OCI-LY1 (cell line): ENCODE measurements at regions not wholly inside any gene's neighbourhood (a gene's known extent, or its start where the extent isn't known, plus 50 kb on each side); places are given as distances from the start of the nearest gene placed in this dataset.

Source experiments
- H2AFZ ChIP-seq: fragments of 200-600 bp; sonication (generic), shearing (Covaris generic); 2 replicates; pipeline ENCODE4 v1.6.0; 2014; ENCODE audit warnings: antibody characterized with exemption, mild to moderate bottlenecking, low read length
- H3F3A ChIP-seq: fragments of 200-600 bp; sonication (generic), shearing (Covaris generic); 2 replicates; pipeline ENCODE4 v1.6.0; 2014; ENCODE audit warnings: mild to moderate bottlenecking, antibody characterized with exemption, low read length, moderate library complexity; ENCODE audit not compliant: insufficient read depth
- H3K27ac ChIP-seq: fragments of 200-600 bp; sonication (generic); 2 replicates; pipeline ENCODE4 v1.5.1; 2014; ENCODE audit warnings: low read length, mixed run types, mild to moderate bottlenecking, low read depth; ENCODE audit not compliant: poor library complexity, severe bottlenecking
- H3K27me3 ChIP-seq: fragments of 200-600 bp; sonication (generic); 2 replicates; pipeline ENCODE4 v1.6.0; 2014; ENCODE audit warnings: antibody characterized with exemption, mild to moderate bottlenecking, low read length, moderate library complexity; ENCODE audit not compliant: insufficient read depth
- H3K36me3 ChIP-seq: fragments of 200-600 bp; sonication (generic); 2 replicates; pipeline ENCODE4 v1.6.1; 2014; ENCODE audit warnings: mild to moderate bottlenecking, antibody characterized with exemption, low read length, moderate library complexity, mixed read lengths; ENCODE audit not compliant: insufficient read depth
- H3K4me1 ChIP-seq: fragments of 200-600 bp; sonication (generic); 2 replicates; pipeline ENCODE4 v1.5.1; 2014; ENCODE audit warnings: mild to moderate bottlenecking, low read length, moderate library complexity; ENCODE audit not compliant: insufficient read depth, severe bottlenecking
- H3K4me2 ChIP-seq: fragments of 200-600 bp; sonication (generic), shearing (Covaris generic); 2 replicates; pipeline ENCODE4 v1.6.1; 2014; ENCODE audit warnings: low read length
- H3K4me3 ChIP-seq: fragments of 200-600 bp; sonication (generic); 2 replicates; pipeline ENCODE4 v1.5.1; 2014; ENCODE audit warnings: low read length, low read depth, mild to moderate bottlenecking, mixed read lengths; ENCODE audit not compliant: poor library complexity, severe bottlenecking
- H3K79me2 ChIP-seq: fragments of 200-600 bp; shearing (Covaris generic); 2 replicates; pipeline ENCODE4 v1.6.1; 2016; ENCODE audit warnings: mixed run types, low read length, mixed read lengths; ENCODE audit not compliant: insufficient read depth
- H3K9ac ChIP-seq: fragments of 200-600 bp; sonication (generic), shearing (Covaris generic); 2 replicates; pipeline ENCODE4 v1.6.1; 2014; ENCODE audit warnings: mild to moderate bottlenecking, low read length, mixed read lengths
- H3K9me2 ChIP-seq: fragments of 200-600 bp; sonication (generic), shearing (Covaris generic); 2 replicates; pipeline ENCODE4 v1.6.1; 2014; ENCODE audit warnings: low read depth, mild to moderate bottlenecking, low read length, mixed read lengths
- H3K9me3 ChIP-seq: fragments of 200-600 bp; shearing (Covaris generic); 2 replicates; pipeline ENCODE4 v1.6.1; 2014; ENCODE audit warnings: low read length, mixed read lengths
- H4K20me1 ChIP-seq: fragments of 200-600 bp; sonication (generic), shearing (Covaris generic); 2 replicates; pipeline ENCODE4 v1.6.0; 2016; ENCODE audit warnings: mild to moderate bottlenecking, low read length; ENCODE audit not compliant: insufficient read depth
- EZH2 ChIP-seq: fragments of 200-600 bp; sonication (generic), shearing (Covaris generic); IDR thresholded peaks from 2 replicates; pipeline ENCODE4 v1.8.0; 2017; ENCODE audit warnings: borderline replicate concordance, mixed run types, mild to moderate bottlenecking, antibody characterized with exemption, low read length, moderate library complexity, mixed read lengths
- TF ChIP-seq, protein P1 (sequence below): fragments of 200-600 bp; sonication (generic), shearing (Covaris generic); IDR thresholded peaks from 2 replicates; pipeline ENCODE4 v1.5.1; 2017; ENCODE audit warnings: mild to moderate bottlenecking, antibody characterized with exemption, low read length, moderate library complexity, mixed read lengths

DNA sequence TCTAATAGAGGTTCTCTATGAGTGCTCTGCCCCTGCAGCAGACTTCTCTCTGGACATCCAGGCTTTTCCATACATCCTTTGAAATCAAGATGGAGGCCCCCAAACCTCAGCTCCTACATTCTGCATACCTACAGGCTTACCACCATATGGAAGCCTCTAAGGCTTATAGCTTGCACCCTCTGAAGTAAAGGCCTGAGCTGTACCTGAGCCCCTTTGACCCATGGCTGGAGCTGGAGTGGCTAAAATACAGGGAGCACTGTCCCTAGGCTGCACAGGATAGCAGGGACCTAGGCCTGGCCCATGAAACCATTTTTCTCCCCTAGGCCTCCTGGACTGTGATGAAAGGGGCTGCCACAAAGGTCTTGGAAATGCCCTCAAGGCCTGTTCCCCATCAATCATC is 1086.1 kb upstream of the MIR17HG start:
- H3K79me2 ChIP-seq, result no peaks in the 10 kb centered on the region
- no peak overlapping the region for H3K4me2 ChIP-seq
- no peak overlapping the region for H3K27ac ChIP-seq
- no peak overlapping the region for H3K4me3 ChIP-seq
- H3K9ac ChIP-seq, result no peak overlapping the region
- no peaks in the 10 kb centered on the region for H3K9me2 ChIP-seq
- H3K9me3 ChIP-seq, result no peaks in the 10 kb centered on the region
- no peaks in the 10 kb centered on the region for H4K20me1 ChIP-seq
- H2AFZ ChIP-seq, result no peak overlapping the region
- no peaks in the 10 kb centered on the region for H3K36me3 ChIP-seq
- no peaks in the 10 kb centered on the region for H3K27me3 ChIP-seq
- no peaks in the 10 kb centered on the region for H3F3A ChIP-seq
- TF ChIP-seq, protein P1, sequence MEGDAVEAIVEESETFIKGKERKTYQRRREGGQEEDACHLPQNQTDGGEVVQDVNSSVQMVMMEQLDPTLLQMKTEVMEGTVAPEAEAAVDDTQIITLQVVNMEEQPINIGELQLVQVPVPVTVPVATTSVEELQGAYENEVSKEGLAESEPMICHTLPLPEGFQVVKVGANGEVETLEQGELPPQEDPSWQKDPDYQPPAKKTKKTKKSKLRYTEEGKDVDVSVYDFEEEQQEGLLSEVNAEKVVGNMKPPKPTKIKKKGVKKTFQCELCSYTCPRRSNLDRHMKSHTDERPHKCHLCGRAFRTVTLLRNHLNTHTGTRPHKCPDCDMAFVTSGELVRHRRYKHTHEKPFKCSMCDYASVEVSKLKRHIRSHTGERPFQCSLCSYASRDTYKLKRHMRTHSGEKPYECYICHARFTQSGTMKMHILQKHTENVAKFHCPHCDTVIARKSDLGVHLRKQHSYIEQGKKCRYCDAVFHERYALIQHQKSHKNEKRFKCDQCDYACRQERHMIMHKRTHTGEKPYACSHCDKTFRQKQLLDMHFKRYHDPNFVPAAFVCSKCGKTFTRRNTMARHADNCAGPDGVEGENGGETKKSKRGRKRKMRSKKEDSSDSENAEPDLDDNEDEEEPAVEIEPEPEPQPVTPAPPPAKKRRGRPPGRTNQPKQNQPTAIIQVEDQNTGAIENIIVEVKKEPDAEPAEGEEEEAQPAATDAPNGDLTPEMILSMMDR, result no peak
- TF ChIP-seq EZH2, result no peak
- no peaks in the 10 kb centered on the region for H3K4me1 ChIP-seq

DNA sequence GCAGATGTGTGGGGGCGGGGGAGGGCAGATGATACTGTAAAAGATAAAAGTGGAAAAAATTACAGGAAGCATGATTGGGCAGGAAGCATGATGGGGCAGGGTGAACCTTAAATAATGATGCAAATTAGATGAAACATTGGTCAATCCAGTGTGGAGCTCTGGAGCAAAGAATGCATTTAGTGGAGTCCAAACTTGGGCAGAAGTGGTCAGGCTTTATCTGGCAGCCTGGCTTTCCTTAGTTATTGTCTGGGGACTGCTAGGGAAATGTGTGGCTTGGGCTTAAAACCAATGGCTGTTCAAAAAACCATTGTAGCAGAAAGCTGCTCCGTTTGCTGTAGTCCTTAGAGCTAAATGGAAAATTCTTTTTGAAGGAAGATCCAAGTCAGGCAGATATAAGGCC is 1077.3 kb upstream of the MIR17HG start:
- Histone ChIP-seq H3K4me3 (no peak overlapping the region), H3K4me1 (no peaks in the 10 kb centered on the region), H3K9me3 (no peaks in the 10 kb centered on the region), H2AFZ (no peak overlapping the region), H3K27ac (no peak overlapping the region), H3F3A (no peaks in the 10 kb centered on the region), H3K9ac (no peak overlapping the region), H4K20me1 (no peaks in the 10 kb centered on the region), H3K36me3 (no peaks in the 10 kb centered on the region), H3K27me3 (no peaks in the 10 kb centered on the region), H3K4me2 (no peak overlapping the region), H3K9me2 (no peaks in the 10 kb centered on the region), H3K79me2 (no peaks in the 10 kb centered on the region)
- TF ChIP-seq, protein P1, result no peak
- no peak for TF ChIP-seq EZH2

DNA sequence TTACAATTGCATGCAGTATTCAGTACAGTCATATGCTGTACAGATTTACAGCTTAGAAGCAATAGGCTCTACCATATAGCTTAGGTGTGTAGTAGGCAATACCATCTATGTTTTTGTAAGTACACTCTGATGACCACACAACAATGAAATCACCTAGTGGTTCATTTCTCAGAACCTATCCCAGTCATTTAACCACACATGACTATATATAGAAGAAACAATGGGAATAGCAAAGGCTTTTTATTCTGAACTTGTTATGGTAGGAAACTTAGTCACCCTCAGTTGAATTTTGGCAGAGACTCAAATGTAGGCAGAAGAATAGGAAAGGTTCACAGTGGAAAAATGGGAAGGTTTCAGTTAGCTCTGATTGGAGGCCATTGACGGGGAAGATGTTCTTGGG is 1075.1 kb upstream of the MIR17HG start:
- Histone ChIP-seq H2AFZ (no peak overlapping the region), H4K20me1 (no peaks in the 10 kb centered on the region), H3K4me3 (no peak overlapping the region), H3K9ac (no peak overlapping the region), H3K79me2 (no peaks in the 10 kb centered on the region), H3K27ac (no peak overlapping the region), H3F3A (no peaks in the 10 kb centered on the region), H3K9me3 (no peaks in the 10 kb centered on the region), H3K4me1 (no peaks in the 10 kb centered on the region), H3K36me3 (no peaks in the 10 kb centered on the region), H3K27me3 (no peaks in the 10 kb centered on the region), H3K9me2 (no peaks in the 10 kb centered on the region), H3K4me2 (no peak overlapping the region)
- TF ChIP-seq EZH2, result no peak
- TF ChIP-seq, protein P1, result no peak
